ENCODE measurements at regions not wholly inside any gene's neighbourhood (a gene's known extent, or its start where the extent isn't known, plus 50 kb on each side); places are given as distances from the start of the nearest gene placed in this dataset.
"Not testable (repeated sequence)": the region's sequence is repeated elsewhere in the genome, so short reads cannot be mapped to it uniquely, and the experiment has no call there.

DNA sequence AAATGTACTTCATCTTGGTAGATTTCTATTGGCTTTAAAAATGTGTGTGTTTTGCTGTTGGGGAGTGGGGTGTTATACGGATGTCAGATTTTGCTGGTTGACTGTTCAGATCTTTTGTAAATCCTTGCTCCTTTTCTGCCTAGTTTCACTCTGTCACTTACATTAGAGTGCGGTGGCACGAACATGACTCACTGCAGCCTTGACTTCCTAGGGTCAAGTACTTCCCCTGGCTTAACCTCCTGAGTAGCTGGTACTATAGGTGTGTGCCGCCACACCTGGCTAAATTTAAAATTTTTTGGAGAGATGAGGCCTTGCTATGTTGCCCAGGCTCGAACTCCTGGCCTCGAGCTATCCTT is 54.0 kb downstream of the VPREB1 start:
- TF ChIP-seq, protein P1, sequence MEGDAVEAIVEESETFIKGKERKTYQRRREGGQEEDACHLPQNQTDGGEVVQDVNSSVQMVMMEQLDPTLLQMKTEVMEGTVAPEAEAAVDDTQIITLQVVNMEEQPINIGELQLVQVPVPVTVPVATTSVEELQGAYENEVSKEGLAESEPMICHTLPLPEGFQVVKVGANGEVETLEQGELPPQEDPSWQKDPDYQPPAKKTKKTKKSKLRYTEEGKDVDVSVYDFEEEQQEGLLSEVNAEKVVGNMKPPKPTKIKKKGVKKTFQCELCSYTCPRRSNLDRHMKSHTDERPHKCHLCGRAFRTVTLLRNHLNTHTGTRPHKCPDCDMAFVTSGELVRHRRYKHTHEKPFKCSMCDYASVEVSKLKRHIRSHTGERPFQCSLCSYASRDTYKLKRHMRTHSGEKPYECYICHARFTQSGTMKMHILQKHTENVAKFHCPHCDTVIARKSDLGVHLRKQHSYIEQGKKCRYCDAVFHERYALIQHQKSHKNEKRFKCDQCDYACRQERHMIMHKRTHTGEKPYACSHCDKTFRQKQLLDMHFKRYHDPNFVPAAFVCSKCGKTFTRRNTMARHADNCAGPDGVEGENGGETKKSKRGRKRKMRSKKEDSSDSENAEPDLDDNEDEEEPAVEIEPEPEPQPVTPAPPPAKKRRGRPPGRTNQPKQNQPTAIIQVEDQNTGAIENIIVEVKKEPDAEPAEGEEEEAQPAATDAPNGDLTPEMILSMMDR (IDR thresholded peaks at IDR 0.05): not testable (repeated sequence)
- not testable (repeated sequence) for TF ChIP-seq POLR2A (IDR thresholded peaks at IDR 0.05)

Data from adrenal gland (tissue), 5 donors.